COR-L47 (cell line): ENCODE measurements at regions not wholly inside any gene's neighbourhood (a gene's known extent, or its start where the extent isn't known, plus 50 kb on each side); places are given as distances from the start of the nearest gene placed in this dataset.

Source experiments
- DNase-seq: peaks from one replicate; lab custom pipeline; 2025; lab: John Stamatoyannopoulos, UW

DNA sequence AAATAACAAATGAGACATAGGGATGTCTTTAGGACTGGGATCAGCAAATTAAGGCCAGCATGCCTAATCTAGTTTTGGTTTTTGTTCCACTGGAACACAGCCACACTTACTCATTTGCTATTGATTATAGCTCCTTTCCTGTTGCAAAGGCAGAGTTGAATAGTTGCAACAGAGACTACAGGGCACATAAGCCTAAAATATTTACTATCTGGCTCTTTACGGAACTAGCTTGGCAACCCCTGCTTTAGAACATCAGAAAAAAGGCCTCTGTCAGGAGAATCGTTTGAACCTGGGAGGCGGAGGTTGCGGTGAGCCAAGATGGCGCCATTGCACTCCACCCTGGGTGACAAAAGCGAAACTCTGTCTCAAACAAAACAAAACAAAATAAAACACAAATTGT, 384.8 kb downstream of the ELAVL2 start:
- DNase-seq: no peak

DNA sequence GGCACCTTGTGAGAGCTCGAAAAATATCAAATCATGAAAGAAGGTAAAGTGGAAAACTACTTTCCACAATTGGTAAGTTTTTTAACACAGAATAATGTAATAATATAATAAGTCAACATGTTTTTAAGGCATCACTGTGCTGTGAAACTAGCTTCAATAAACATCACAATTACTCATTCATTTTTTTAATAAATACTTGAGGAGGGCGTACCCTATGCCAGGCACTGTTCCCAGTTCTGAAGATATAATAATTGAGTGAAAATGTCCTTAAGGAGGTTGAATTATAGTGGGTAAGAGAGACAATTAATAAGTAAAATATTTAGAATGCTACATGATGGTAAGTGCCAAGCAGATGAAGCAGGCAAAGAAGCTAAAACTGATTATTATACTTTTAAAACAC, 381.4 kb downstream of the ELAVL2 start:
- no peak for DNase-seq

DNA sequence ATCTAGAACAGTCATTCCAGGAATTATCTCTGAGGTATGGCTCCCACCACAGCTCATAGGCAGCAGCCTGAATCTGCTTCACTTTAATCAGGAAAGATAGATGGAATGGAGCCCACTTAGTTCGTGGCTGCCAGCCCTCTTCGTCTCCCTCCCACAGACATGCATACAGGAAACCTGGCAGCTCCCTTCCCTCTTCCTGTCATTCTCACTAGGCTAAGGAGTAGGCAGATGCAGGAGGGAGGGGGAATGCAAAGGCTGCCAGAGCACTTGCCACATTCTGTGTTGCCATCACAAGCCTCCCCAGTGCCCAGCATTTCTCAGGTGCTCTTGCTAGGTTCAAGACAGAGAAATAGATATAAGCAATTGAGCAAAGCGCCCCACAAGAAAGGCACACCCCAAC, 378.9 kb downstream of the ELAVL2 start:
- DNase-seq: peak; percentile 3

DNA sequence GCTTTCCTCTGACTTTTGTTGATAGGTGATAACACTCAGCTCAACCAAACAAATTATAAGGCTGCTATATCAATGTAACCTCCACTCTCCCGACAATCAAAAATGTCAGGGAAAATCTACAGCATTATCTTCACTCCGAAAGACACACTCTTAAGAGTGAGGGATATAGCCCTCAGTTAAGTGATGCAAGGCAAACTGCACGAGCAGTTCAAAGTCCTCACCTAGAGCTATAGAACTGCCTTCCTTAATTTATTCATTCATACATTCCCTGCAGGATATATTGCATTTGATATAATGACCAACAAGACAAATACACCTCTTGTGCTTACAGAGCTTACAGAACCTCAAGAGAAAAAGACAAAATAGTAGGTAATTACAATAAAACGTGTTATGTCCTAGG, 378.1 kb downstream of the ELAVL2 start:
- DNase-seq: no peak

DNA sequence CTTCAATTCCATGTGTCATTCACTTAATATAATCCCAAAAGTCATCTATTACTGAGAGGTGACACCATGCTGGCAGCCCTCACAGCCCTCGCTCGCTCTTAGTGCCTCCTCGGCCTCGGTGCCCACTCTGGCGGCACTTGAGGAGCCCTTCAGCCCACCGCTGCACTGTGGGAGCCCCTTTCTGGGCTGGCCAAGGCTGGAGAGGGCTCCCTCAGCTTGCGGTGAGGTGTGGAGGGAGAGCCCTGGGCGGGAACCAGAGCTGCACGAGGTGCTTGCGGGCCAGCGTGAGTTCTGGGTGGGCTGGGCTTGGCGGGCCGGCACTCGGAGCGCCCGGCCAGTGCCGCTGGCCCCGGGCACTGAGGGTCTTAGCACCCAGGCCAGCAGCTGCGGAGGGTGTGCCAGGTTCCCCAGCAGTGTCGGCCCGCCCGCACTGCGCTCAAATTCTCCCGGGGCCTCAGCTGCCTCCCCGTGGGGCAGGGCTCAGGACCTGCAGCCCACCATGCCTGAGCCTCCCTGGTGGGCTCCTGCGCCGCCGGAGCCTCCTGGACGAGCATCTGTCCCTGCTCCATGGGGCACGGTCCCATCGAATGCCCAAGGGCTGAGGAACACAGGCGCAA, 374.1 kb downstream of the ELAVL2 start:
- no peak for DNase-seq

DNA sequence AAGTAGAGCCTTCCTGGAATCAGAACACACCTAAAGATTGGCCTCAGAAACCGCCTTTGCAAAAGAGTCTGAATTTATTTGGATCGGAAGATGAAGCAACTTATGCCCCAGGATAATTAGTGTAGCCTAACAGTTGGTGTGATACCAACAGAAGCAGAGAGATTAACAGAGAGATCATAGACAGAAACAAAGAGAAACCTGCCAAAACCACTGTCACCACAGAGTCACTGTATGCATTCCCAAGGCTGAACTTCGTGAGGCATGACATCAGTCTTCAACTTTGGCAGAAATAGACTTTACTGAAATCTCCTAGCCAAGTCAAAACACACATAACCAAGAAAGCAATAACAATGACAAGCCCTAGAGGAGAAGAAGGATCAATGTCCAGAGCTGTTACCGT, 361.8 kb downstream of the ELAVL2 start:
- DNase-seq: no peak

DNA sequence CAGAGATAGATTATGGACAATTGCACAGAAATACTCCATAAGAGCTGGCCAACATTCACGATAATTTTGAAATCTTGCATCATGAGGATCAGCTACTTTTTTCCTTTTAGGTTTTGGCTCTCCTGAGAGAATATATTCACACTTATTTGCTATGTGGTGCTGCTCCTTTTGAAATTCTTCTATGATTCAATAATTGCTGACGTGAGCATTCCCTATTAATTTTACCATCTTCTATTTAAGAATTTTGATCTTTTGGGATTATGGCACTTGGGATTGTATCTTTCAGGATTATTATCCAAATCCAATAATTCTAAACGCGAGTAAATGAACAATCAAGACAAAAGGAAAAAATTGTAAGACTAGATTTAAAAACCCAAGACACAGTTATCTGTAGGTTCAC, 358.8 kb downstream of the ELAVL2 start:
- no peak for DNase-seq

DNA sequence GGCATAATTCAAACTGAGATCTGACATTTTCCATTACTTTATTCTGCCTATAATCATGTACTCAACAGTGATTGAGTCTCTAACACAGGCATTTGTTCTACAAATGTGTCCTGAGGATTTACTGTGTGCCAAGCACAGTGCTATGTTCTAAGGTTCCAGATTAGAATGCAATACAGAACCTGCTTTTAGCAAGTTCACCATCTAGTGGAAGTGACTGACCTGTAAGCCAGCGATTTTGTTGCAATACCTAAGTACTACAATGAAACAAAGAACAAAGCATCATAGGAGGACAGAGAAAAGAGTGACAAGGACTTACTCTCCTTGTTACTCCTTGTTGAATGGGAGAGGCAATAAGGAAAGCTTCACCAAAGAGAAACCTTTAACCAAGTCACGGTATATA, 348.1 kb downstream of the ELAVL2 start:
- DNase-seq: no peak

DNA sequence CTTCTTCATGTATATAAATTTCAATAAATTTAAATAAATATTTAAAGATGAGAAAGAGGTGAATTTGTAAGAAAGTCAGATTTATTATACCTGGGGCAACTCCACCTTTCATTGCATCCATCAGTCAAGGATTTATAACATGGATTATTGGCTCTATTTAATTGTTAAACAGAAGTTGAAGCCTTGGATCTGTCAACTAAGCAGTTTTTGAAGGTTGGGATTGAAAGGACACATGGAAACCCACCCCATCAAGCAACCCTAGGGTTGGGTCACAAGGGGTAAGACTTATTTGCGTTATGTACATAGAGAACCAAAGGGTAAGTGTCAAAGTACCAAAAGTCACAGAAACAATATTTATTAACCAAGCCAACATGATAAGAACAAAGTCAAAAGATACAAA, 342.5 kb downstream of the ELAVL2 start:
- DNase-seq: no peak

DNA sequence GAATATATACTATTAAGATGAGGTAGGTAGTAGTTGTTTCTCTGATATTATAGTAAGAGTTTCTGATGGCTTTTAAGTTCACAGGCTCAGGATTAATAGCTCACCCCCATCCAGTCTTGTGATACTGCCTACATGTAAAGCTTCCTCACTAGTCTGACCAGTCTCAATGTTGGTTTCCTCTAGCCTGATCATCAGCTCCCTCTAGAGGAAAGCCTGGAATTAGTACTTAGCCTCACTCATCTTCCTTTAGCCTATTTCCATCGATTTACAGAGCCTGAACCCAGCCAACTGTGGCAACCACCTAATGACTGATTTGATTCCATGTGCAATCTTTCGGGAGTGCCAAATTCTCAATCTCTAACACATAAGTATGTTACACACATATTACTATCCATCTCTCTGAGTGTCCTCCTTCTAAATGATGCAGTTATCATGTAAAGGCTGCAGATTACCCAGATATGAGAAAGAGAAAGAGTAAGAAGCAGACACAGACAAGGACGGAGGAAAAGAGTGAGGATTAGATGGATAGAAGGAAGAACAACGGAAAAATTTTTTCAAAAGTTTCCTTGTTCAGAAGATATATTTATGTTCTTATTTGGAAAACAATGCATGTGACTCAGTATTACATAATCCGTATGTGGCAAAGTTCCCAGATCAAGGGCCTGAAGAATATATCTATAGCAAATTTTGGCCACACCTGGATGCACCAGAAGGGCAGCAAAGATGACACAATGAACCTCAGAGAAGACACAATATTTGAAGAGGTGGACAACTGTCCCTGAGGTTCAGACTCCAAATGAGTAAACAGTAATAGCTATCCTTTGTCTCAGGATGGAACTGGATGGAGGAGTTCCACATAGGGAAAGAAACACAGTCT, 333.7 kb downstream of the ELAVL2 start:
- DNase-seq: peak; percentile 53

DNA sequence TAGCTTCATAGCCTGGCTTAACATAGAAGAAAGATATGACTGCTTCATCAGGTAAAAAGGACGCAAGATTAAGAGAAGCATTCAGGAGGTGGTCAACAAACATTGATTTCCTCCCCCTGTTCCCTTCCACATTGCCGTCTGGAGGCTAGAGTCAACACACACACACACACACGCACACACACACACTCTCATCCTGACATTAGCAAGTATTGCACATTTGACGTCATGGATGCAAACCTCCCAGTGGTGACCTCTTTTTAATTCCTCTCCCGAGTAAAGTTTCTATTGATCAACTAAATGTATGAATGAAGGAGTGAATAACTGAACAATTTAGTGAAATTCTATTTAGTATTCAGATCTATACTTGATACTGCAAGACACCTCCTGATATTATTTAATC, 332.8 kb downstream of the ELAVL2 start:
- no peak for DNase-seq

DNA sequence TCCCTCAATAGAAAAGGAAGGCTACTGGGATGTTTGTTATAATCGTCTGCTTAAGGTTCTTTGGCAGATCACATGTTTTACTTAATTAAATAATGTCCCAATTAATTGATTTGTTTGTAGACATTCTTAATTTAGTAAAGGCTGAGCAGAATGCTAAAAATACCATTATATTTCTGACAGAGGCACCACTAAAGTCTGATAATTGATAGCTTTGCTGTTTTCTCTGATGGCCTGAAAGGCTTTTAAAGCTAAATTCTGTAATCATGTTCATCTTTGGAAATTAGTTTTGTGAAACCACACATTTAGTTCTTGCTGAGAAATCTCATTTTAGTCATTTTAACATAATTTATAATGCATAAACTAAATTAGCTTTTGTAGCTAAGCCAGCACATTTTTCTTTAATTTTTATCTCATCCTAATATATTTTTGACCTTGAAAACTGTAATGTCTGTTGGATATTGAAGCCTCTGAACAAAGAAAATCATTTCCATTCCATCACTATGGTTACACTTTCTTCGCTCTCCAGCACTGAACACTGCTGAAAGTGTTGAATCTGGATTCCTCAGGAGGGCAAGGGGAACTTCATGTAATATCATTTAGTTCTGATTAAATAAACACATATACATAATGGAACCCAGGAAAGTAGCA, 329.4 kb downstream of the ELAVL2 start:
- no peak for DNase-seq

DNA sequence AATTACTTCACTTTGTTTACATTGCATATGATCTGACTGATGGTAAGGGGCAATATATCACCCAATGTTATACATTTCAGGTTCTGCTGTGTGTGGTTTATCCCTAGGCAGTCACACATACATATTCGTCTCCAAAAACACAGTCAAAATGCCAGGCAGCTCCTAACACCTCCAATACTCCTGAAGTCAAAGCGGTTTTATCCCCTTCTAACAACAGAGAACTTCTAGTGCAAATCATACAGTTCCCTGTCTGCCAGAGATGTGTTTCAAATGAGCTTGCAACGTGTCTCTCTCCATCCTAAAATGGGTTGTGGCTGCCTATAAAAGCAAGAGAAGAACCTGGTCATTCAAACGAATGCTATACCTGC, 328.9 kb downstream of the ELAVL2 start:
- no peak for DNase-seq

DNA sequence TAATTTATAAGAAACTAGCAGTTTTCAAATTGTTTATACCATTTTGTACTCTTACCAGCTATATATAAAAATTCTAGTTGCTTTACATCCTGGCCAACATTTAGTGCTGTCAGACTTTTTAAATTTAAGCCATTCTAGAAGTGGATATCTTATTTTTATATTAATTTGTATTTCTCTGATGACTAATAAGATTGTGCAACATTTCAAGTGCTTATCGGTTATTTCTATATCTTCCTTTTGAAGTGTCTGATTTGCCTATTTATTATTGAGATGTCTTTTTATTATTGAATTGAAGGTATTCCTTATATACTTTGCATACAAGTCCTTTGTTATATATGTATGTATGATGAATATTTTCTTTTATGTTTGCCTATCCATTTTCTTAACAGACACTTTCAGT, 324.0 kb downstream of the ELAVL2 start:
- DNase-seq: no peak

DNA sequence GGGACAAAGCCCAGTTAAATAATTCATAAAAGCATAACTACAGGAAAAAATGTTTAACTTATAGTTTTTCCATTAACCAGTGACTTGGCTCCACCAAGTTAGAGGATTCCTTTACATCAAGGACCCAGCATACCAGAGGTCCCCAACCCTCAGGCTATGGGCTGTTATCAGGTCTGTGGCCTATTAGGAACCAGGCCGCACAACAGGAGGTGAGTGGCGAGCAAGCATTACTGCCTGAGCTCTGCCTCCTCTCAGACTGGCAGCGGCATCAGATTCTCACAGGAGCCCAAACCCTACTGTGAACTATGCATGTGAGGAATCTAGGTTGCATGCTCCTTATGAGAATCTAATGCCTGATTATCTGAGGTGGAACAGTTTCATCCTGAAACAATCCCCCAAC, 303.1 kb downstream of the ELAVL2 start:
- no peak for DNase-seq

DNA sequence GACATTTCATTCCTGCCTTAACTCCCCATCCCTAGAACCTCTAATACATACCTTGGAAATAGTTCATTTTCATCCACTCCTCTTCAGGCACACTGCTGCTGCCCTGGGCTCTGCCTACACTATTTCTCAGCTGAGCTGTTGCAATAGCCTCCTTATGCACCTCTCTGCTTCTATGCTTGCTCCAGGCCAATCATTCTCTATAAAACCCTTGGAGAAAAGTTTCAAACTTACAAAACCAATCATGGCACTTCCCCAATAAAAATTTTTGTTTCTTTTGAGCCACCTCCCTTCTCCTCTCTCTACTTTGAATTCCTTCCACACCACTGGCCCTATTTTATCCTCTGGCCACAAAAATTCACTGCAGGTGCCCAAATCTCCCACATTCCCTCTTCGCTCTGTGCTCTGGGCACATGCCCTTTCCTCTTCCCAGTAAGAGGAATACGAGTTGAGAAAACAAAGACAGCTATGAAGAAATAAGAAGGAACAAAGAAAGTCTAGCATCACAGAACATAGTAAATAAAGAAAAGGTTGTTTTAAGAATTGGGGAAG, 301.4 kb downstream of the ELAVL2 start:
- DNase-seq: no peak

DNA sequence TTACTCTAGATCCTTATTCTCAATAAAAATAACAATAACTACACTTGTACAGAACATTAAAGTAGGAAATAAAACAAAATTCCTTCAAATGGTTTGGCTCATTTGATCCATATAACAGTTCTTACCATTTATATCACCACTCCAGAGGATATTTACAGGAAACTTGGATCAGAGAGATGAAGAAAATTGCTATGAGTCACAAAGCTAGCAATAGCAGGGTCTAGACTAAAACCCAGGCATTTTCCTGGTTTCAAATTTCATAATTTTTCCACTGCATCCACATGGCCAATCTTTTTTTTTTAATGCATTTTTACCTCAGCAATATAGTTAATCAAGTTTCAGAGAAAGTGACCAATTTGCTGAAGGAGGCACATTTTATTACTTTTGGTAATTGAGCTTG, 299.2 kb downstream of the ELAVL2 start:
- DNase-seq: no peak

DNA sequence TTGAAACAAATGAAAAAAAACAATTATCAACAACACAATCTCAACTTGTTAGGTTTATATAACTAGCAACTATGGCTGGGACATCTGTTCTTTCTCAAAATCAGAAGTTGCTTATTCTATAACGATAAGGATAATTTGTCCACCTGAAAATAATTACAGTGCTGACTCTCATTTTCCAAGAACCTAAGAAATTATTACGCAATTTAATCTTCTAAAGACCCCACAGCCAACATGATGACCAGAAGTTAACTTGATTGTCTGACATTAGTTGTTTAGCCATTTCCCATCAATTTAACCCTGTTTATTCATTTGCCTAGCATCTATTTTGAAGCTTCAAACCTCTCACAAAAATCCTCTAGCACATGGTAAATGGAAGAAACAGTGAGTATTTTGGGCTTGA, 293.8 kb downstream of the ELAVL2 start:
- no peak for DNase-seq

DNA sequence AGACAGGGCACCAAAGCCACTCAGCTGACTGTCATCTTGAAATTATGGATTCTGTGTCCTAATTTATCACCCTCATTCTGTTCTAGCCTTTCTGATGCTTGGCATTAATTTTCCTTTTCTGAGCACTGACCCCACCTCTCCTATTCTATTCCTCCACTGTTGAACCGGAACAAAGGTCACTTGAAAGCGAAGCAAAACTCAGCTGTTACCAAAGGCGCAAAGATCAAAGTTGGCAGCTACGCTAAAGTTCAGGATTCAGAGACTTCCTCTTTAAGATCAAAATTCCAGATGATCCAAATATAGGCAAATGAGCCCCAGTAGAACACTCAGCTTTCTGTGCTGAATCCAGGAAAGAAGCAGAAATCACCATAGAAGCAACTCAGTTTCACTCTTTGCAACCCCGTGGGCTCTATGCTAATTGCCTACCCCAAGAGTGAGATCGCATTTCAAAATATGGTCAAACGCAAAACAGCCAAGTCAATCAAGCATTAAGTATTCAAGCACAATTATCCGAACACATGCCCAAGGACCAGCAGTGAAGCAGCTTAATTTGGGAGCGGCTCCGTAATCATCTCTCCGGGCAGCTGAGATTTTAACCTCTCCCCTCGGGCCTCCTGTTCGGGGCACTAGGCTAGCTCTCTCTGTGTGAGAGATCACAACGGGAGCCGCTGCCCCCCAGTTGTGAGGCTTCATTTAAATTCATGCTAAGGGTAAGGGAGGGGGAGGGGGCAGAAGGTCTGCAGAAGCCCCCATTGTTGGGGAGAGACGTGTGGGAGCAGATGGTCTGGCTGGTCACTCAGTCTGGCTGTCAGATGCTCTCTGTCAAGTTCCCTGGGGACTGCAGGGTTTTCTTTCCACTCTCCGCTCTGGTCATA, 288.6 kb downstream of the ELAVL2 start:
- DNase-seq: peak; percentile 13

DNA sequence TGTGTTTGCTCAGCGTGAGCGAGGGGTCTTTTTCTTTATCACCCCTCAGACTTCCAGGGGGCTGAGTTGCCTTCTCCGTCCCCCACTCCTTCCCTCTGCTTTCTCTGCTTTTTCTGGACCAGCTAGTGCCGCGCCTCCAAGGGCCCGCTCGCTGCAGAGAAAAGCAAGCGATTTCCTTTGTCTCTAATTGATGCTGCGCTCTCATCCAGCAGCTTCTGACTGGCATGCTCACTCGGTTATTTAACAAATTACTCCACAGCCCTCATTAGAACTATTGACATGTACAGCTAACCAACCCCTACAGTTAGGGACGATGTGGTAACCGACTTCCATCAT, 288.0 kb downstream of the ELAVL2 start:
- DNase-seq: peak; percentile 46

DNA sequence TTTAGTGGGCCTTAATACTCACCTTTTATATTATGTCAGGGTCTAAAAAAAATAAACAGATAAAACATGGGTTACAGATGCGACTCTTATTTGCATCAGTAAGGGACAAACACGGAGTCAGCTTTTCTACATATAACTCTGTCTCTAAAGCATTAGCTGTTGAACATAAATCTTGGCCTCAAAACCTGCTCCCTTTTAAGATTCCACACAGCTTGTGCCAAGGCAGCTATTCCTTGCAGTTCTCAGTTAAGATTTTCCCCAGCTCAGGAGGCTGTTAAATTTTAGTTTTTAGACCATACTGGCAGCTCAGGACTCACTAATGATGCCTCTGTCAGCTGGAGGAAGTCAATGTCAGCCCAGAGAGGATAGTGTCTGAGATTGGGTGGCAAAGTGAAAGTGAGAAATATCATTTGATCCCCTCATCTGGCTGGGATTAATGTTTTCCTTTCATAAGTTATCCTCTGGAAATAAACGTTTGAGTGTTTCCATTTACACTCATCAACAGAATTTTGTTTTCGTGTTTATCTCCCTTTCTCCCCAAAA, 287.5 kb downstream of the ELAVL2 start:
- no peak for DNase-seq

DNA sequence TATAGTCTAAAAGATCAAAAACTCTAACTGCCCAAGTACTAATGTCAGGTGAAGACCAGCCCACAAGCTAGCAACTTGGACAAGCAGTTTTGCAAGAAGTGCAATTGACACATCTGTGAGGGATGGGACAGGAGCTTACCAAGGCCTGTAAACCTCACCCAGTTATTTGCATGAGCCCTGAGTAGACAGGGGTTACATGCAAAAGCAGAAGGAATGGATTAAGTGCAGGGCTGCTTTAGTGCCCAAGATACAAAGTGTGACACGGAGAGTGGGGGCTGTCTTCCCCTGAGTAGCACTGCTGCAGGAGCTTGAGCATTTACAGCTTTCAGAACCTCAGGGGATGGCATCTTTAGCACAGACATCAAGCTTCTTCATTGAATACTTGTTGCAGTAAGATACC, 286.7 kb downstream of the ELAVL2 start:
- DNase-seq: no peak
